NCI-H2171 (cell line): ENCODE measurements at regions not wholly inside any gene's neighbourhood (a gene's known extent, or its start where the extent isn't known, plus 50 kb on each side); places are given as distances from the start of the nearest gene placed in this dataset.

Experiments
- DNase-seq: peaks from one replicate; lab custom pipeline; 2025; lab: John Stamatoyannopoulos, UW

DNA sequence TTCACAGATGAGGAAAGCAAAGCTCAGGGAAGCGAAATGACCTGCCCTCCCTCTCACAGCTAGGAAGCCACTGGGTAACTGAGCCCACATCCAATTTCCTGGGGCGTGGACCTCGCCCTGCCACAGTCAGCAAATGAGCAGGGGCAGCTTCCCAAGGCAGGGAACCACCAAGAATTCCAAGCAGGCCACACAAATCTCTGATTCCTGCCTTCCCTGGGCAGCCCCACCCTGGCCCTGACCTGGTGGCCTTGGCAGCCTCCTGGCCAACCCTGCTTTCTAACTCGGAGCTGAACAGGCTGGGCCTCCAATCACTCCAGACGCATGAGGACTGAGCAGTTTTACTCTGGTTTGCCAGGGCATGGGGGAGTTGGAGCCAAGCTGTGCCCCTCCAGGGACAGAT lies 203.7 kb upstream of the TLE3 start:
- no peak for DNase-seq

DNA sequence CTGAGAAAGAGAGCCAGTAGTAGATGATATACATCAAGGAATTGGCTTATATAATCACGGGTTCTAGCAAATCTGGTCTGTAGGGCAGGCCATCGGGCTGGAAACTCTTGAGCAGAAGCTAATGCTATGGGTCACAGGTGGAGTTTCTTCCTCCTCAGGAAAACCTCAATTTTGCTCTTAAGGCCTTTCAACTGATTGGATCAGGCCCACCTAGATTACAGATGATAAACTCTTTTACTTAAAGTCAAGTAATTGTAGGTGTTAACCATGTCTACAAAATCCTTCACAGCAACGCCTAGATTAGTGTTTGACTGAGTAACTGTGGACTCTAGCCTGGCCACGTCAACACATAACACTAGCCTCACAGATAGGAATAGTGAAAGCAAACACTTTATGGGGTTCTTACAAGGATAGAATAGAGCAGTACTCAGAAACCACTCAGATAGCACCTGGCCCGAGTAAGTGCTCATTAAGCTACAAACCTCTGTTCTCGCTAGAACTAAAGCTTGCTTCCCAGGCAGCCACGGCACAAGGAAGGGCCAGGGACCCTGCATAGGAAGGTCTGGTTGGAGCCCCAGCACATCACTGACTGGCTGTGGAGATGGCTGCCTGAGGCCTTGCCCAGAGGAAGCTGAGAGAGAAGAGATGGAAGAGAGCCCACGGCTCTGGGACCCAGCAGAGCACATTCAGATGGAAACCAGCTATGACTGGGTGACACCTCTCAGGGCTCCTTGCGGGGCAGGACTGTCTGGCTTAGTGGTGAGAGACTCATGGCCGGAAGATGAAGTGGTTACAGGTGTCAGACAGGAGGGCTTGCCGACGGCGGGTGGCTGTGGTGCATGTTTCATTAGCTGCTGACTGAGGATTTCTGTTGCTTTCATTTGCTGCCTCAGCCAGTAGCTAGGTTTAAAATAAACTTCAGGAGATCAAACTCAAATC lies 202.5 kb upstream of the TLE3 start:
- no peak for DNase-seq

DNA sequence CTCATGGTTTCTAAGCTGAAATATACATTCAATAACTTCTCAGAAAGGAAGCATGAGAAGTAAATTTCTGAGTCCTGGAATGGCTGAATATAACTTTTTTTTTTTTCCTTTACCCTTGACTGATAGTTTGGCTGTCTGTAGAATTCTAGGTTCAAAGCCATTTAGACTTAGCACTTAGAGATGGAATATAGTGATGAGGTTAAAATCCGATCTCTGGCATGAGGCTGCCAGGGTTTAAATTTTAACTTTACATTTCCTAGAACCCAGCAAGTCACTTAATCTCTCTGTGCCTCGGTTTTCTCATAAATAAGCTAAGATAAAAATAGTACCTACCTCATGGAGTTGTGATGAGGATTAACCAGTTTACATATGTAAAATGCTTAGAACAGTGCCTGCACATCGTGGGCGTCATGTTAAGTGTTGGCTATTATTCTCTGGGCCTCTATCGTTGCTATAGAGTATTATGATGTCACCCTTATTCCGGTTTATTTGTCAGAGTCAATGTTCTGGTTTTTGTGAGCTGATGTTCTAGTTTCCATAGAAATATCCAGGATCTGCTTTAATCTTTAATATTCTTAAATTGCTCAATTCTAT lies 199.8 kb upstream of the TLE3 start:
- no peak for DNase-seq

DNA sequence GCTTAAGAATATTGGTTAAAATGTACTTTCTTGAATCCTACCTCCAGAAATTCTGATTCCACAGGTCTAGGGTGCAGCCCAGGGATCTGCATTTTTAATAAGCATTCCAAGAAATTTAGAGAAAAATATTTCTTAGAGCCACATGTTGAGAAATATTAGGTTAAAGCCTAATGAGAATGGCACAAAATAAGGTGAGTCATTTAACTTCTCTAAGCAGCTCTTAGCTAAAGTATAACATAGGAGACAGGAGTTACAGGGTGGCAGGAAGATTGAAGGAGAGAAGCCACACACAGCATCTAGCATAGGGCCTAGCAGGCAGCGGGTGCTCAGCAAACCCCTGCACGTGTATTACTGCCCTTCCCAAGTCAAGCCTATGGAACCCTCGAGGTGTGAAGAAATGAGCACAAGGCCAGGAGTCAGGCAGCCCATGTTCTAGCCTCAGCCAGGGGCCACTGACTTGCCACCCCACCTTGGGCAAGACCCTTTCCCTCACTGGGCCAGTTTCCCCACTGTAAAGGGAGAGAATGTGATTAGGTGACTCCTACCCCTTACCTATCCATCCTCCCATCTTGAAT lies 197.1 kb upstream of the TLE3 start:
- no peak for DNase-seq

DNA sequence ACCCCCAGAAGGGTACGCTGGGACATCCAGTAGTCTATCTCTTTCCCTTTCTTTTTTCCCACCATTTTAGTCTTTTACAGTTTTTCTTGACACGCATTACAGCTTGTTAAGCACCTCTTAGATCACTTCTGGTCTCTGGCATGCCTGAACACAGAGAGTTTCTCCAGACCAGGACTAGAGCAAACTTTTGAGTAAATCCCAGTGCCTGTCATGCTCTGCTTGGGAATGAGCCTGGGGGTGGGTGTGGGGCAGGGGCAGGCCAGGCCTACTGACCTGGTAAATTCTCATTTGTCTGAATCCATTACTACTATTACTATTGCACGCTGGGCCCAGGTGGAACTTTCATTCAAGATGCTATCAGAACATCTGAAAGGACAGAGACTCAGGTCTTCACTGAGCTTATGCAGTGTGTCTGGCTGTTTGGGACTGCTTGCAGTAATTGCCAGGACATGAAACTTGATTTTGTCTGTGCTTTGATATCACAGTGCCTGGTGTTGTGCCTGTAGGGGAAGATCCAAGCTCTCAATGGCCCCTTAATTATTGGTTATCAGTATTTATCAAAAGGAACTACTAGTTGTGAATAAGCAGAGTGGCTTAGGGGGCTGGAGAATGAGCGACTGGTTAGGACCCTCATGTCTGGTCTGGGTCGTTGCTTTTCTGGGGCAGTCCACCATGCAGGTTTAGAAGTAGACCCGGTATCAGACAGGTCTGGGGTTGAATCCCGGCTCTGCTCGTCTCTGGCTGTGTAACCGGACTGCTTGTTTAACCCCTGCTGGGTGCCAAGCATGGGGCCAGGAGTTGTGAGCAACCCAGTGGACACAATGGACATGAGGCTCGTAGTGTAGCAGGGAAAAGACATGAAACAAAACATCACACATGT lies 196.1 kb upstream of the TLE3 start:
- no peak for DNase-seq

DNA sequence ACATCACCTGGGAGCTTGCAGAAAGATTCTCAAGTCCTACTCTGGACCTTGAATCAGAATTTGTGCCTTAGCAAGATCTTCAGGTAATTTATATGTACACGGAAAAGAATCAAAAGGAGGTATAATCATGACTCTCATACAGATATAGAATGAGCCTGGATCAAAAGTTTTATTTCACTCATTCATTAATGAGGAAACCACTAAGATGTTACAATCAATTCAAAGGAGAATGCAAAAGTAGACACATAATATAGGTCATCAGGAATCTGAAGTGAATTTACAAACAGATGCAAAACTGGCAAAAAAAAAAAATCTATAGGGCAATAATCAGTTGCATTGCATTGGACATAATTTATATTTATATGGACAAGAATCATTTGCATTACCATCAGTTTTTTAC lies 195.4 kb upstream of the TLE3 start:
- DNase-seq, result no peak

DNA sequence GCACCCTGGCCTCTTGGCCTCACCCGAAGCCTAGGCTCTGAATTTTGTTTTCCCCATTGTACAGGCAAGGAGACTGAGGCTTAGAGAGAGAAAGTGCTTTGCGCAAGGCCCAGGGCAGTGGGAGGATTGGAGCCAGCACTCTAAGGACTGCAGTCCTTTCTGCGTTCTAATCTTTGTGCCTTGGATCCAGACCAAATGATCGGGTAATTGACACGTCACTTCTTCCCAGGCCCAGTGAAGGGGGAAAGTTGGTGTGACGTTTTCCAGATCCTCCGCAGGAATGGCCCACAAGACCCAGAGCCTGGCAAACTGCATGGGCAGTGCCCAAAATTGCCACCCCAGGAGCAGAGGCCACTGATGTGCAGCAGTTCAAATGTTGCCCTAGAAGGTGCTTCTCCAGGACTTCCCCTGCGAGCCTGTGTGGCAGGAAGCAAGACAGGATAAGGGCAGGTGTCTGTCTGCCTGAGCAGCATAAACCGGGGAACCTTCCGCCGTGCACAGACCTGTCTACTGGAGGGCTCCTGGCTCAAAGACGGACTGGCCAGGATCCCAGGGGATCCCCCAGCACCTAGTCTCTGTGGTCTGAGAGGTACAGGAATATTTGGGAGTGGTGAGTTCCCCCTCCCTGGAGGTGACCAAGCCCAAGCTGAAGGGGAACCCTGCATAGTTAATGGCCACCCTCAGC lies 194.5 kb upstream of the TLE3 start:
- DNase-seq, result no peak

DNA sequence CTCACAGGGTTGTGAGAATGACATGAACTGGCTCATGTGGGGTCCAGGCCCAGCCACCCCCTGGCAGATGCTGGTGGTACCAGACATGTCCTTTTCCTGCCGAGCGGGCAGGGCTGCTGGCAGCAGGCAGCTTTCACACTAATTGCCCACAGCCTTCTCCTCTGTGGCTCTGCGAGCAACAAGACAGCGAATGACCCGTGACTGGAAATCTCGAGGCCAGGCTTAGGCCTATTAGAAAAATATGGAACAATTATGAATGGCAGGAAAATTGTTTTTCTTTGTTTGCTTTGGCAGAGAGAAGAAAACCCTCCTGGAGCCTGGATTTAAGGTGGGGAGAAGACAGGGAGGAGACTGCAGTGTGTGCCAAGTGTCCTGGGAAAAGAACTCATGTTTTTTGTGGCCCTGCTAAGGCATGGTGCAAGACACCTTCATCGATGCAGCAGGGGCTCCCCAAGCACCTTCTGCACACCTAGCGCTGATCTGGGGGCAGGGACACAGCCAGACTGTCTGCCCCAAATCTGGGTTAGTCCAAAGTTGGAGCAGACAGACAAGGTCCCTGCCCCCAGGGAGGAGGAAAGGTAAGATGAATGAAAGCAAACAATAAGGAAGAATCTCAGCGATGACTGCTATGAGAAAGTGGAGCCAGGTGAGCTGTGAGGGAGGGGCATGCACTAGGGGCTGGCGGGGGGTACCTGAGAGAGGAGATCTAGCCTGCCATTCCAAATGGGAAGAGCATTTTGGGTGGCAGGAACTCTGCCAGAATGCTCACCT lies 193.8 kb upstream of the TLE3 start:
- no peak for DNase-seq

DNA sequence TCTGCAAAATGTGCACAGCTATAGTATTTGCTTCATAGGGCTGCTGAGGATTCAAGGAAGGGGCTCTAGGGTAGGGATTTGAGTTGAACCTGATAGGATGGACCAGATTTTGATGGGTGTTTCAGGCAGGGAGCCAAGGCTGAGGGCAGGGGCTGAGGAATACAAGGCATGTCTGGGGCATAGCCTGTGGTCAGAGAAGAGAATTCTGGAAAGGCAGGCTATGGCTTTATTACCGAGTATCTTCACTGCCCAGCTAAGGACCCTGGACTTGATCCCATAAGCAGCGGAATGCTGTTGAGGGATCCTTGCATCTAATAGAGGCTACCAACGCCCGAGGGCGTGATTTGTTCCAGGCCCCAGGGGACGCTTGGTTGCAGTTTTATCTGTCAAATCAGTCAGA lies 193.0 kb upstream of the TLE3 start:
- DNase-seq, result no peak

DNA sequence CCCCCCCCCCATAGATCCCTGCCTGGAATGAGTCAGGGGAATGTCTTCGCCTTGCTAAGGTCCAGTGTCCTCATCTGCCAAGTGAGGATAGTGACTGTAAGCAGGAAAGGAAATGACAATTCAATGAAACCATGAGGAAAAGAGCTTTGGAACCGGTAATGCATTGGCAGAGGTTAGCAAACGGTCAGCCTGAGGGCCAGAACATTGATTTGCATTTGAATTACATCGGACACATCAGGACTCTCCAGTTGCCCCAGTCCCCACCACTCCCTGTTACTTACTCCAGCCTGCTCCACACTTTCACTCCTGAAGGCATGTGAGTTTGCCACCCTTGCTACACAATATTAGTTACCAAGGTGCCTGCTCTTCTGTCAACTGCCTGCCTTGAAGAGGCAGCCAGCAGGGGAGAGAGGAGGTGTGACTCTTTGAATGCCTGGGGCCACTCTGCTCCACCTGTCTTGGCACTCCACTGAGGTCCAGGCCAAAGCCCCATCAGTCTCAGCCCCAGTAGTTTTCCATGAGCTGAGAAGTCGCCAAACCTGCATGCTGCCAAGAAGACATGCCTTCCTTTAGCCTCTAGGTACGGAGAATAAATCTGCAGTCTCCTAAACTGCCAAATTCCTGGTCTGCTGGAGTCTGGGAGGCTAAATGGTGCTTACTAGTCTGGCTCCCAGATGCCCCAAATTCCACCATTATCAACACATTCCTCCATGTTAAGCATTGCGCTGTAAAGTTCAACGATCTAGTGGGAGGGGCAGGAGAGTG lies 191.7 kb upstream of the TLE3 start:
- DNase-seq, result no peak

DNA sequence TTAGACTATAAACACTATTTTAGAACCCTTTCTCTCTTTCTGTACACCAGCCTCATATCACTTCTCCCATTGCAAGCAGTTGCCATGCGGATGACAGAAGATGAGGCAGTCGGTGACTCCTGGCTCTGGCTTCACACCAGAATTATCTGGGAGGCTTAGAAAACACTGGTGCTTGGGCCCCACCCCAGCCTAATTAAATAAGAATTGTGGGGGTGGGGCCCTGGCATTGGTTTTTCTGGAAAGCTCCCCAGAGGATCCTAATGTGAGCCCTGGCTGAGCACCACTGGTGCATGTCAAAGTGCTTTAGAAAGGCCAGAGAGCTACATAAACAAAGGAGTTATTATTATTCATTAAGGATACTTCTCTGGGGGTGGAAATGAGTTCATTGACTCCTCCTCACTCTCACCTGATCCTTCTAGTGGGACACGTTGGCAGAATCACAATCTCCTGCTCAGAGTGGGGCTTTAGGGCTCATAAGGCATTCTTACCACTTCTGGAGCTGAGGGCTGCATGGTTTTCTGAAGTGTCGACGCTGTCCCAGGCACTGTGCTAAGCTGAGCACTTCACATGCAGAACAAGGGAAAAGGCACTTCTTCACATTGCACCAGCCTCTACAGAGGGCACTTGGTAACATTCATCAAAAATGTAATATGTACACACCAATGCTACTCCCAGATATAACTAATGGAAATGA lies 188.5 kb upstream of the TLE3 start:
- DNase-seq, result peak; percentile 15

DNA sequence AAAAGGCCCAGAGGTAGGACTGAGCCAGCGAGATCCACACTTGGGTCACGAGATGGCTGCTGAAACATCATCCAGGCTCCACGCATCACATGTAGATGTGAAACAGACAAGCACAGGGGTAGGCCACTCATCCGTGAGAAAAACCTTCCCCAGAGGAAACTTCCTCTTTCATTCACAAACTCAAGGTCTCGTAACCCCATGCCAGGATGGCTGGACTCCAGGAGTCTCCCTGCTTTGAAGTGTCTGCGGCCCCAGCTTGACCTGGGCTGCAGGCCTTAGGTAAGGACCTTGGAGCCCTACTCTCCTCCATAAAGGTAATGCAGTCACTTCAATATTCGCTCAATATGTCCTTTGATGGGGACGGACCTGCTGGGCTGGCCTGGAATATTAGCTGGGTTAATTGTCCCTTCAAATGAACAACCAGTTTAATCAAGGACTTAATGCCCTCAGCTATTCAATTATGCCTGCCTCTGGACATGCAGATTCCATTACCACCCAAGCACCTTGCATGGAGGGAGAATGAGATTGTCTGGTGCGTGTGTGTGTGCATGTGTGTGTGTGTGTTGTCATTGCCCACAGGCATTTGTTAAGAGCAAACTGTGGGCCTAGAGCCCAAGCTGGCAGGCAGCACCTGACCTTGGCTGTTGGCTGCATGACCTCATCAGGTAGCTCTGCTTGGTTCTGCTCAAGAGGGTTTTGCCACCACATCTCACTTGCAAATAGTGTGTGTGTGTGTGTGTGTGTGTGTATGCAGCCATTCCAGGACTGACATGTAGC lies 186.9 kb upstream of the TLE3 start:
- DNase-seq, result no peak

DNA sequence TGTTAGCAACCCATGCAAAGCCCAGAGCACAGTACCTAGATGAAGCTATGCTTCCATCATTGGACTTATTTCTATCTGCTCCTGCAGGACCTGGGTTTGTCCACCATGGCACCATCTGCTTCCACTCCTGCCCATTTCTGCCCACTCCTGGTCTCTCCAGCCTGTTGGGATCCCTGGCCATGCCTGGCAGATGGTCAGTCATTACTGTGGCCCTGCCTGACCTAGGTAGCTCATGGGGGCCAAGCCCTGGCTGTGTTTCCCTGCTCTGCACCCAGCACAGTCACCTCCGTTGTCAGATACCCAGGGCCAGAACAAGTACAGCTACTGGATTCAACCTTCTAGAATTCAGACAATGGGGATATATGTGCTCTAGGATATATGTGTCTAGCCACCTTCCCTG lies 185.8 kb upstream of the TLE3 start:
- DNase-seq, result no peak

DNA sequence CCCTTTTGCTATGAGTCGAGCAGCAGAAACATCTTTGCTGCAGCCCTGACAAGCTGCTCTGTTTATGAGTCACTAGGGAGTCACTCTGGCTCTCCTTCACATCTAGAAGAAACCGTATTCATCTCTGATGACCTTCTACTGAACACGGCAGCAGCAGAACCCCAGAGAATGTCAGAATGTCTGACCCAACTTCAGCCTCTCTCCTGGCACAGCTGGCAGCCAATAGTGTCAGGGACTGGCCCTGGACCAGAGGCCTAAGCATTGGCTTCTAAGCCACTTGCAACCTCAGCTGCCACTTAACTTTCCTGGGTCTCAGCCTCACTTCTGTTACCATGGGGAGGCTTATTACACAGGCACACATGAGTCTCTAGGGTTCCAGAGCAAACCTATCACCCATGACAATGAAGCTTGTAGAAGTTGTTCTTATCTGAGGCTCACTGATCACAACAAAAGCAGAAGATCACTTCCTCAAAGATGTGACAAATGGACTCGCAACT lies 184.1 kb upstream of the TLE3 start:
- DNase-seq, result no peak

DNA sequence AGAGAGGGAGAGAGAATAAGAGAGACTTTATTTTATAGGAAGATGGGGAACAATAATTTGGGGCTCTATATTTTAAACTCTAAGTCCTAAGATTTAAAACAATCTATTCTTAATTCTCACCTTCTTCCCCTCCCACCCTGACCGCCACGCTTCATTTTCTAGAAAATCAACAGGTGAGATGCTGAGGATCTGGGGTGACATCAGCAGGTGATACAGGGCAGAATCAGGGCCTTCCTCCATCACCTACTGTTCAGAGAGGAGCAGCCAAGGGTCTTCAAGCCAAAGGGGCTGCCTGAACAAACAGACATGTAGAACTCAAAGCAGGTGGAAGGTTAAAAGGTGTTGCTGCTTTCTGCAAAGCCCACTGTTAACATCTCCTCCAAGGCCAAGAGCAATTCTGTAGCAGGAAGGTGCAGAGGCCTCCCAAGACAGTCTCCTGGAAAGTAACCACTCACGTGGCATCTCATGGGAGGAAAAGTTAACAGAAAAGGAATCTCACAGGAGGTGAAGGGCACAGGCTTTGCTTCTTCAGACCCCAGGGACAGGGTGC lies 183.6 kb upstream of the TLE3 start:
- DNase-seq, result no peak

DNA sequence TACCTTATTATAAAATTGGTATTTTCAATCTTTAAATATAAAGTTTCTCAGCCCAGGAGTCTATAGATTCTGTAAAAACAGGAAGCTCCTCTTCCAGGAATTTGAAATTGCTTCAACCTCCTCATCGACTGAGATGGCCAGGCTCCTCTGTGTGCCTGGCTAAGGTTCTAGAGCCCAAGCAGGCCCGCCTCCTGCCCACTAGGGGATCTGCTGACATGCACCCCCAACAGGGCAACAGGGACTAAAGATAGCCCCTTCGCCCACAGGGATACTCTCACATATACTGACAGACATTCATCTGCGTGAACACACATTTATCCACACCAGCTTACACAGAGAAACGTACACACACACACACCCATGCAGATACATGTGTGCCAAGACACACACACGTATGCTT lies 183.1 kb upstream of the TLE3 start:
- no peak for DNase-seq

DNA sequence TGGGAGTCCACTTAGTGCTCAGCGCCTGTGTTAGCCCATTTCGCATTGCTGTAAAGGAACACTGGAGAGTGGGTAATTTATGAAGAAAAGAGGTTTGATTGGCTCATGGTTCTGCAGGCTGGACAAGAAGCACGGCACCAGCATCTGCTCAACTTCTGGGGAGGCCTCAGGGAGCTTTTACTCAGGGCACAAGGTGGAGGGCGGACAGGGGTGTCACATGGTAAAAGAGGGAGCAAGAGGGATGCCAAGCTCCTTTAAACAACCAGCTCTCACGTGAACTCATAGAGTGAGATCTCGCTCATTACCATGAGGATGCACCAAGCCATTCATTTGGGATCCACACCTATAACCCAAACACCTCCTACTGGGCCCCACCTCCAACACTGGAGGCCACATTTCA lies 181.4 kb upstream of the TLE3 start:
- no peak for DNase-seq

DNA sequence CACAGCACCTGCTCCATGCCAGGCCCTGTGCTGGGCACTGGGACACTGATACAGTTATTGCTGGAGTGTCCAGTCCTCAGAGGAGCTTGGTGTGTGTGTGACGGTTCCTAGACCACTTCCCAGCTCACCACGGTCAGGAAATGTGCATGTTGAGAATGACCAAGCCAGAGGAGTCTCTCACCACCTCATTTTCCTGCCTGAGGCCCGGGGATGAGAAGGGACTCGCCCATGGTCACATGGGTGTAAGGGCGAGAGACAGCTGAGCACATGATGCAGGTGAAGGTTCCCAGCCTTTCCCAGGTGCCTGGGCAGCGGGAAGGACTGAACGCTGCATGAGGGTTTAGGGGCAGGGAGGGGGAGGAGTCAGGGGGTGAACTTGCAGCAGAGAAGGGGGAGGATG lies 180.9 kb upstream of the TLE3 start:
- no peak for DNase-seq
